ENCODE measurements at regions not wholly inside any gene's neighbourhood (a gene's known extent, or its start where the extent isn't known, plus 50 kb on each side); places are given as distances from the start of the nearest gene placed in this dataset.

- no peak for DNase-seq
Observed at GRCh38 chr20:51216850-51217249, 193.9 kb upstream of the KCNG1 start.

- no peak for DNase-seq
Observed at GRCh38 chr20:51212816-51213215, 189.9 kb upstream of the KCNG1 start.

GRCh38 chr20:51211191-51211590, 188.3 kb upstream of the KCNG1 start:
- no peak for DNase-seq

GRCh38 chr20:51210084-51210483, 187.2 kb upstream of the KCNG1 start:
- no peak for DNase-seq

GRCh38 chr20:51208162-51208561, 185.3 kb upstream of the KCNG1 start:
- no peak for DNase-seq

GRCh38 chr20:51206032-51206662, 183.2 kb upstream of the KCNG1 start:
- no peak for DNase-seq

GRCh38 chr20:51204794-51205193, 181.9 kb upstream of the KCNG1 start:
- no peak for DNase-seq

GRCh38 chr20:51204051-51204715, 181.3 kb upstream of the KCNG1 start:
- no peak for DNase-seq

GRCh38 chr20:51202304-51202703, 179.4 kb upstream of the KCNG1 start:
- no peak for DNase-seq

GRCh38 chr20:51199920-51200319, 177.0 kb upstream of the KCNG1 start:
- no peak for DNase-seq

- no peak for DNase-seq
Observed at GRCh38 chr20:51198876-51199523, 176.1 kb upstream of the KCNG1 start.

- no peak for DNase-seq
Observed at GRCh38 chr20:51198238-51198637, 175.3 kb upstream of the KCNG1 start.

- no peak for DNase-seq
Observed at GRCh38 chr20:51196991-51197651, 174.2 kb upstream of the KCNG1 start.

- no peak for DNase-seq
Observed at GRCh38 chr20:51195990-51196389, 173.1 kb upstream of the KCNG1 start.

- DNase-seq = no peak
Observed at GRCh38 chr20:51195419-51195901, 172.6 kb upstream of the KCNG1 start.

- no peak for DNase-seq
Observed at GRCh38 chr20:51193066-51193772, 170.3 kb upstream of the KCNG1 start.

- no peak for DNase-seq
Observed at GRCh38 chr20:51190783-51191180, 167.9 kb upstream of the KCNG1 start.

- DNase-seq = no peak
Observed at GRCh38 chr20:51189814-51190782, 167.2 kb upstream of the KCNG1 start.

- no peak for DNase-seq
Observed at GRCh38 chr20:51188941-51189340, 166.0 kb upstream of the KCNG1 start.

GRCh38 chr20:51187261-51187660, 164.4 kb upstream of the KCNG1 start:
- DNase-seq = no peak

GRCh38 chr20:51185861-51186260, 163.0 kb upstream of the KCNG1 start:
- no peak for DNase-seq

GRCh38 chr20:51185277-51185676, 162.4 kb upstream of the KCNG1 start:
- no peak for DNase-seq

All from activated T-cell treated with anti-CD3 and anti-CD28 coated beads, Interleukin-2, amount 50 U/mL, for 48 hours (primary cell).